Activated T-cell treated with anti-CD3 and anti-CD28 coated beads, Interleukin-2, amount 50 U/mL, for 72 hours (primary cell): ENCODE measurements at regions not wholly inside any gene's neighbourhood (a gene's known extent, or its start where the extent isn't known, plus 50 kb on each side); places are given as distances from the start of the nearest gene placed in this dataset.

Source experiments
- ATAC-seq, 2 donors: fragments of 150-1000 bp; cut with Tn5 transposase; replicated peaks in 1 of 2; 2 replicates each; pipeline ENCODE4 v1.10.0; 2021; ENCODE audit warnings: moderate library complexity in 2 of 2, mild to moderate bottlenecking in 1 of 2
- DNase-seq, 2 donors: peaks; one replicate each; pipeline ENCODE4 v3.0.0; 2021 to 2022; ENCODE audit warnings: mixed read lengths in 1 of 2
- H3K27ac Mint-ChIP-seq: one replicate; pipeline ENCODE4 v1.8.0; 2022; ENCODE audit warnings: mild to moderate bottlenecking, moderate library complexity, mixed read lengths
- H3K27me3 Mint-ChIP-seq: one replicate; pipeline ENCODE4 v1.8.0; 2022; ENCODE audit warnings: low read depth, mixed read lengths
- H3K36me3 Mint-ChIP-seq, 2 donors: one replicate each; pipeline ENCODE4 v1.8.0; 2022; ENCODE audit warnings: mixed read lengths in 2 of 2, mild to moderate bottlenecking in 1 of 2; ENCODE audit not compliant: insufficient read depth in 2 of 2
- H3K4me1 Mint-ChIP-seq: one replicate; pipeline ENCODE4 v1.8.0; 2022; ENCODE audit warnings: low read depth, mixed read lengths
- H3K4me3 Mint-ChIP-seq, 2 donors: one replicate each; pipeline ENCODE4 v1.8.0; 2022; ENCODE audit warnings: mild to moderate bottlenecking in 2 of 2, mixed read lengths in 2 of 2, moderate library complexity in 2 of 2
- H3K9me3 Mint-ChIP-seq, 2 donors: one replicate each; pipeline ENCODE4 v1.8.0; 2022; ENCODE audit warnings: mixed read lengths in 2 of 2

GRCh38 chr20:39775110-39775509 is 813.0 kb downstream of the DHX35 start:
- no peak for ATAC-seq
- peaks cover 3 to 4% of the 10 kb centered on the region in 2 donors for H3K9me3 Mint-ChIP-seq

DNA sequence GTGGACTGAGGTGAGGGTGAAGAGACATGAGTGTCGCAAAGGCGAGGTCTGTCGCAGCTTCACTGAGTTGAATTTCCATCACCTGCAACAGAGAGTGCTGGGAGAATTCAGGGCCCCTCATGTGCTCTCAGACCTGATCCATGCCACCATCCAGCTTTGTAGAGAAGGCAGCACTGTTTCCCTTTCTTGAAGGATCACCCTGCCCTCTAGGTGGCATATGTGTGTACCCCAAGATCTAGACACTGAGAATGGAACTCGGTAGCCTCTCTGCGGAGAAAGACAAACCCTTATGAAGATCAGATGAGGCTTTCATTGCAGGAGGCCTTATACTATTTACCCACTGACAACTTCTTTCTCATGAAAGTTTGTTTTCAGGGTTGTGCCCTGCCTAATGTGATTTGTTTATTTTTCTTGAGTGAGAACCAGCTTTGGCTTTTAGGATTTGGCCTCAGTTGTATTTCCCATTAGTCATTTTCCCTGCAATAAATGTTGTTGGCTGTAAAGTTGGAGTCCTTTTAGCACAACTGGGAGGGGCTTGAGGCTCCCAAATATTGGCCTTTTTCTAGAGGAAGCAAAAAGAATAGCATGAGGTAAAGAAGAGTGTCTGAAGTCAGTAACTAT is 811.3 kb downstream of the DHX35 start:
- Mint-ChIP-seq H3K9me3 (peaks cover 3 to 4% of the 10 kb centered on the region in 2 donors), H3K27ac (no peak overlapping the region), H3K4me3 (no peak overlapping the region), H3K27me3 (no peaks in the 10 kb centered on the region), H3K4me1 (no peaks in the 10 kb centered on the region), H3K36me3 (peaks cover 0 to 3% of the 10 kb centered on the region in 2 donors)
- no peak for ATAC-seq
- DNase-seq: no peak

More at GRCh38 chr20:39775110-39775509, 813.0 kb downstream of the DHX35 start:
- H3K4me1 Mint-ChIP-seq: no peaks in the 10 kb centered on the region
- no peak for DNase-seq
- no peak overlapping the region for H3K27ac Mint-ChIP-seq
- H3K36me3 Mint-ChIP-seq: peaks cover 0 to 2% of the 10 kb centered on the region in 2 donors
- no peak overlapping the region for H3K4me3 Mint-ChIP-seq
- H3K27me3 Mint-ChIP-seq: no peaks in the 10 kb centered on the region

GRCh38 chr20:39767352-39767751 is 805.2 kb downstream of the DHX35 start:
- Mint-ChIP-seq H3K36me3 (peaks cover 0 to 6% of the 10 kb centered on the region in 2 donors), H3K4me3 (no peak overlapping the region), H3K27ac (no peak overlapping the region), H3K4me1 (no peaks in the 10 kb centered on the region), H3K9me3 (peaks cover 3 to 5% of the 10 kb centered on the region in 2 donors), H3K27me3 (no peaks in the 10 kb centered on the region)
- DNase-seq (no peak), ATAC-seq (no peak)

- DNase-seq (no peak), ATAC-seq (no peak)
- H3K4me1 Mint-ChIP-seq: no peaks in the 10 kb centered on the region
- no peaks in the 10 kb centered on the region for H3K27me3 Mint-ChIP-seq
- H3K36me3 Mint-ChIP-seq: peaks cover 0 to 6% of the 10 kb centered on the region in 2 donors
- no peak overlapping the region for H3K27ac Mint-ChIP-seq
- H3K9me3 Mint-ChIP-seq: peaks cover 0 to 2% of the 10 kb centered on the region in 2 donors
- no peak overlapping the region for H3K4me3 Mint-ChIP-seq
Measured at GRCh38 chr20:39766333-39766732, 804.2 kb downstream of the DHX35 start.

DNA sequence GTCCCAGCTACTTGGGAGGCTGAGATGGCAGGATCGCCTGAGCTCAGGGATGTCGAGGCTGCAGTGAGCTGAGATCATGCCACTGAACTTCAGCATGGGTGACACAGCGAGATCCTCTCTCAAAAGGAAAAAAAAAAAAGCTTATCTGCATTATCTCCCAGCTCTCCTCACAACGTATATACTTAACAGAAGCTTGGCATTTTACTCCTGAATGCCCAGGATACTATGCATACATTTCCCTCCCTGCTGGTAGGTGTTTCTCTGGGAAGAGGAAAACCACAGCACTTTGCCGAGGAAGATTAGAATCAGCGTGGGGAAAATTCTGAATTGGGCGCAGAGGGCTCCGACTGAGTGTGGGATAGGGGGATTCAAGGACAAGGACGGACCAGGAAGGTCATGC is 800.6 kb downstream of the DHX35 start:
- no peak for ATAC-seq
- Mint-ChIP-seq H3K27ac (no peak overlapping the region), H3K4me1 (no peaks in the 10 kb centered on the region), H3K36me3 (peaks cover 0 to 3% of the 10 kb centered on the region in 2 donors), H3K4me3 (no peak overlapping the region), H3K9me3 (peaks cover 2% of the 10 kb centered on the region in 2 donors), H3K27me3 (no peaks in the 10 kb centered on the region)
- no peak for DNase-seq

- no peaks in the 10 kb centered on the region for H3K27me3 Mint-ChIP-seq
- ATAC-seq: no peak
Measured at GRCh38 chr20:39758876-39759275, 796.7 kb downstream of the DHX35 start.

DNA sequence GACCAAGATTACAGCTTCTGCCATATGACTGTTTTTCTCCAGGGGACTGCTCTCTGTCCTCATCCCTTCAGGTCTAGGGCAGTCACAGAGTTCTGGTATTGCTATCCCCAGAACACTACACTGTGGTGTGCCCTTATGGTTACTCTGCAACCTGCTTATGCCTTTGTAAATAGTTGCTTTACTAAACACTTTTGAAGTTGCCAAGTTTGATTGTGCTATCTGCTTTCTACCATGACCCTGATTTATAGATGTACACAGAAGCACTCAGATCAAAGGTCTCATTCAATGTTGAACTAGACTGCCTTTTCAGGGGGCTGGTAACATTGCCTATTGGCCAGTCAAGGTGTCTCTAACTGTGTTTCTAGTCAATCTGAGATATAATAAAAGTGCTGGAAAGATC is 794.7 kb downstream of the DHX35 start:
- no peak for DNase-seq
- H3K27ac Mint-ChIP-seq: no peak overlapping the region
- H3K4me1 Mint-ChIP-seq: no peaks in the 10 kb centered on the region
- no peaks in the 10 kb centered on the region for H3K27me3 Mint-ChIP-seq
- no peak for ATAC-seq
- no peaks in the 10 kb centered on the region for H3K36me3 Mint-ChIP-seq
- no peak overlapping the region for H3K4me3 Mint-ChIP-seq
- H3K9me3 Mint-ChIP-seq: peaks cover 4% of the 10 kb centered on the region in 2 donors

More at GRCh38 chr20:39758876-39759275, 796.7 kb downstream of the DHX35 start:
- H3K9me3 Mint-ChIP-seq: peaks cover 0 to 2% of the 10 kb centered on the region in 2 donors
- H3K4me3 Mint-ChIP-seq: no peak overlapping the region
- H3K36me3 Mint-ChIP-seq: peaks cover 0 to 3% of the 10 kb centered on the region in 2 donors
- H3K4me1 Mint-ChIP-seq: no peaks in the 10 kb centered on the region
- DNase-seq: no peak
- H3K27ac Mint-ChIP-seq: no peak overlapping the region

GRCh38 chr20:39756369-39756768 is 794.2 kb downstream of the DHX35 start:
- H3K27ac Mint-ChIP-seq: no peak overlapping the region
- H3K4me1 Mint-ChIP-seq: no peaks in the 10 kb centered on the region

GRCh38 chr20:39752262-39752876 is 790.2 kb downstream of the DHX35 start:
- Mint-ChIP-seq H3K36me3 (peaks cover 2 to 6% of the 10 kb centered on the region in 2 donors), H3K9me3 (peaks cover 9 to 12% of the 10 kb centered on the region in 2 donors), H3K27me3 (no peaks in the 10 kb centered on the region), H3K4me1 (no peaks in the 10 kb centered on the region), H3K27ac (no peak overlapping the region), H3K4me3 (no peak overlapping the region)
- DNase-seq (no peak), ATAC-seq (no peak)

More at GRCh38 chr20:39756369-39756768, 794.2 kb downstream of the DHX35 start:
- Mint-ChIP-seq H3K27me3 (no peaks in the 10 kb centered on the region), H3K4me3 (no peak overlapping the region), H3K9me3 (peaks cover 6 to 8% of the 10 kb centered on the region in 2 donors), H3K36me3 (peaks cover 0 to 2% of the 10 kb centered on the region in 2 donors)
- DNase-seq: no peak
- no peak for ATAC-seq

GRCh38 chr20:39751557-39752137 is 789.5 kb downstream of the DHX35 start:
- H3K9me3 Mint-ChIP-seq: peaks cover 9 to 12% of the 10 kb centered on the region in 2 donors
- H3K27me3 Mint-ChIP-seq: no peaks in the 10 kb centered on the region
- no peak overlapping the region for H3K4me3 Mint-ChIP-seq
- no peak for DNase-seq
- peaks cover 2 to 6% of the 10 kb centered on the region in 2 donors for H3K36me3 Mint-ChIP-seq
- H3K4me1 Mint-ChIP-seq: no peaks in the 10 kb centered on the region
- ATAC-seq: no peak
- no peak overlapping the region for H3K27ac Mint-ChIP-seq

DNA sequence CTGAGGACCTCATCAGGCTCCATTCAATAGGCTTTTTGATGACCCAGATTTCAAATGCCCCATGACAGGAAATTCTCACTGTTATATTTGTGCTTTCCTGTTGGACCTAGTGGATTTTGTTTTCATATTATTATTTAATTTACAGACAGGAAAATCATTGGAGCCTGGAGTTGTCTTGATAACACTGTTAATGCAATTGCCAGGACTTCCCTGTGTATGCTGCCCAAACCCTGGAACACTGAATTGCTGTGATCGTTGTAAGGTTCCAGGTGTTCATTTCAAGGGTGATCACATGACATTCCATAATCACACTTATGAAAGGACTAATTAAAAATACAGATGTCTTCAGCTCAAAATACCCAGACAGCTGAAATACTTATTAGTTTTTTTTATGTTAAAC is 783.2 kb downstream of the DHX35 start:
- Mint-ChIP-seq H3K4me3 (no peak overlapping the region), H3K27ac (no peak overlapping the region), H3K4me1 (no peaks in the 10 kb centered on the region), H3K36me3 (peaks cover 2% of the 10 kb centered on the region in 2 donors), H3K9me3 (peaks cover 2 to 4% of the 10 kb centered on the region in 2 donors), H3K27me3 (no peaks in the 10 kb centered on the region)
- no peak for DNase-seq
- no peak for ATAC-seq

GRCh38 chr20:39738651-39739050 is 776.5 kb downstream of the DHX35 start:
- Mint-ChIP-seq H3K27ac (no peak overlapping the region), H3K27me3 (no peaks in the 10 kb centered on the region), H3K36me3 (no peaks in the 10 kb centered on the region), H3K4me1 (no peaks in the 10 kb centered on the region), H3K9me3 (peaks cover 0 to 2% of the 10 kb centered on the region in 2 donors), H3K4me3 (no peak overlapping the region)
- DNase-seq (no peak), ATAC-seq (no peak)

DNA sequence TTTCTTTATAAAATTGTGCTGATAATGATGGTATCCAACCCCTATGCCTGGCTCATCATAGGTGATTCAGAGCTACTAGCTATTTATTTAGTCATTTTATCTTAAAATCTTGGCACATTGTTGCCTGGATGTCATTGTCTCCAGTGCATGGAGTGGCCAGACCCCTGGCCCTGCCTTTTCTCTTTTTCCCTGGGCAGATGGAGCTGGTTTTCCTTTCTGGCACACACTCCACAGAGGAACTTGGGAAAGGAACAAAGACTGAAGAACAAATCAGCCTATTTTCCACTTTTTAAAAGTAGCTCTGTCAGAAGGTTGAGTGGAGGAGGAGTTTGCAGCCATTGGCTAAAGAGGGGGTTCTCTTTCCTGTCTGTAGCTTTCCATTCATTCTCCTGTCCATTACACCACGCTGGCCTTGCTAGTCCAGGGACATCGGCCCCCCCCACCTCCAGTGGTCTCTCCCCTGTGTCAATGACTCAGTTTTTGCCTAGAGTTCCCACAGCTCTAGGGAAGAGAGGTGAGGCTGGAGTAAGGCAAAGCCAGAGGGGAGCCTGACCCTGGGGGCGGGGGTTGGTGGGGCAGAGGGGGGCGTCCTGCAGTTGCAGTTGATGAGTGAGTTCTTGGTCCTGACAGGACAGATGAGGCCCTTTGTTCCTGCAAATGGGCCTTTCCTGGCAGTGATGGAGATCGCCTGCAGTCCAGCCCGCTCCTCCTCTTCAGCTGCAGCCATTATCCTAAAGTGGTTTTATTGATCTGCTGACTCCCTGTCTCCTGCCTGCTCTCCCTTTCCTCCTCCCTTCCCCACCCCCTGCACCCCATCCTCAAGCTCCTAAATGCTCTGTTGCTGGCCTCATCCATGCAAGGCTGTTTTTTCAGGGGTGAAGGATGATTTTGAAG is 774.5 kb downstream of the DHX35 start:
- DNase-seq (no peak), ATAC-seq (no peak)
- no peak overlapping the region for H3K27ac Mint-ChIP-seq
- H3K27me3 Mint-ChIP-seq: no peaks in the 10 kb centered on the region
- H3K4me1 Mint-ChIP-seq: no peaks in the 10 kb centered on the region
- H3K36me3 Mint-ChIP-seq: no peaks in the 10 kb centered on the region
- H3K9me3 Mint-ChIP-seq: peaks cover 0 to 4% of the 10 kb centered on the region in 2 donors
- H3K4me3 Mint-ChIP-seq: no peak overlapping the region
